ENCODE measurements at regions not wholly inside any gene's neighbourhood (a gene's known extent, or its start where the extent isn't known, plus 50 kb on each side); places are given as distances from the start of the nearest gene placed in this dataset.

DNA sequence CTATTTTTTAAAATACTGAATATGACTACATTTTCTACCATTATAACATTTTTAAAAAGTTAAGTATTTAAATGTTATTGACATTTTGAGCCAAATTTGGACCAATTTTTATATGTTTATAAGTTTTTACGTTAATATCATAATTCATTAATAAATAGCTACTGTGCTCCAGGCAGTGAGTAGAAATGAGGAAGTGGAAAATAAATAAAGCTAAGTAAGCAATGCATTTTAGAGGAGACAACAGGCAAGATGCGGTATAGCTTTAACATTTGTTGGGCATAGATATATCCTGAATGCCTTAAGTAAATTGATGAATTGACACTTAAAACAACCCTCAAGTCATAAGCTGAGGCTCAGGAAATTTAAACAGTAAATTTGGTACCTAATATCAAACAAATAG is 474.8 kb downstream of the PCDH10 start:
- TF ChIP-seq POLR2A (IDR thresholded peaks at IDR 0.05): no peak
- TF ChIP-seq, protein P1, sequence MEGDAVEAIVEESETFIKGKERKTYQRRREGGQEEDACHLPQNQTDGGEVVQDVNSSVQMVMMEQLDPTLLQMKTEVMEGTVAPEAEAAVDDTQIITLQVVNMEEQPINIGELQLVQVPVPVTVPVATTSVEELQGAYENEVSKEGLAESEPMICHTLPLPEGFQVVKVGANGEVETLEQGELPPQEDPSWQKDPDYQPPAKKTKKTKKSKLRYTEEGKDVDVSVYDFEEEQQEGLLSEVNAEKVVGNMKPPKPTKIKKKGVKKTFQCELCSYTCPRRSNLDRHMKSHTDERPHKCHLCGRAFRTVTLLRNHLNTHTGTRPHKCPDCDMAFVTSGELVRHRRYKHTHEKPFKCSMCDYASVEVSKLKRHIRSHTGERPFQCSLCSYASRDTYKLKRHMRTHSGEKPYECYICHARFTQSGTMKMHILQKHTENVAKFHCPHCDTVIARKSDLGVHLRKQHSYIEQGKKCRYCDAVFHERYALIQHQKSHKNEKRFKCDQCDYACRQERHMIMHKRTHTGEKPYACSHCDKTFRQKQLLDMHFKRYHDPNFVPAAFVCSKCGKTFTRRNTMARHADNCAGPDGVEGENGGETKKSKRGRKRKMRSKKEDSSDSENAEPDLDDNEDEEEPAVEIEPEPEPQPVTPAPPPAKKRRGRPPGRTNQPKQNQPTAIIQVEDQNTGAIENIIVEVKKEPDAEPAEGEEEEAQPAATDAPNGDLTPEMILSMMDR (IDR thresholded peaks at IDR 0.05 in 4 of 5, conservative IDR thresholded peaks at IDR 0.05 in 1 of 5): no peak
